Lower leg skin (tissue), 3 donors: ENCODE measurements at regions not wholly inside any gene's neighbourhood (a gene's known extent, or its start where the extent isn't known, plus 50 kb on each side); places are given as distances from the start of the nearest gene placed in this dataset.

Experiments
- CTCF ChIP-seq, 3 donors: fragments of 450-650 bp; IDR thresholded peaks; one replicate each; pipeline ENCODE4 v1.5.1; 2016; ENCODE audit warnings: antibody characterized with exemption in 3 of 3, mild to moderate bottlenecking in 3 of 3, moderate library complexity in 2 of 3
- POLR2A ChIP-seq, 2 donors: fragments of 450-650 bp; IDR thresholded peaks; one replicate each; pipeline ENCODE4 v1.6.1; 2016 to 2017; ENCODE audit warnings: antibody characterized with exemption in 2 of 2, mild to moderate bottlenecking in 1 of 2, moderate library complexity in 1 of 2

- TF ChIP-seq POLR2A (IDR thresholded peaks at IDR 0.05) (no peak), CTCF (IDR thresholded peaks at IDR 0.05) (no peak)
Measured at GRCh38 chr5:18483451-18483850, 849.2 kb downstream of the TAF11L14 start.
